Lung (tissue), 11 donors: ENCODE measurements at regions not wholly inside any gene's neighbourhood (a gene's known extent, or its start where the extent isn't known, plus 50 kb on each side); places are given as distances from the start of the nearest gene placed in this dataset.
A peak's percentile ranks its signal among the peaks of the same experiment; 100 is the strongest.

Experiments
- ATAC-seq: fragments of 200-7000 bp; cut with Tn5 transposase; one replicate; pipeline ENCODE4 v1.9.1; 2020; ENCODE audit warnings: moderate number of reproducible peaks; ENCODE audit not compliant: insufficient read depth, low FRiP score
- DNase-seq, 3 donors: peaks; one replicate each; pipeline ENCODE4 v3.0.0-alpha.2; 2013 to 2017
- H3K27ac ChIP-seq, 2 donors: one replicate each; pipeline ENCODE4 v1.5.1; 2013; ENCODE audit warnings: mild to moderate bottlenecking in 2 of 2, moderate library complexity in 2 of 2, control low read depth in 1 of 2, inconsistent platforms in 1 of 2, low read depth in 1 of 2, low read length in 1 of 2
- H3K27me3 ChIP-seq, 3 donors: one replicate each; pipeline ENCODE4 v1.5.1; 2013; ENCODE audit warnings: low read length in 2 of 3; ENCODE audit not compliant: control insufficient read depth in 3 of 3, insufficient read depth in 3 of 3
- H3K36me3 ChIP-seq, 4 donors: one replicate each; pipeline ENCODE4 v1.5.1; 2013; ENCODE audit warnings: low read length in 4 of 4, mild to moderate bottlenecking in 1 of 4, moderate library complexity in 1 of 4; ENCODE audit not compliant: control insufficient read depth in 4 of 4, insufficient read depth in 4 of 4
- H3K4me1 ChIP-seq, 5 donors: one replicate each; pipeline ENCODE4 v1.5.1; 2013; ENCODE audit warnings: low read length in 5 of 5, mild to moderate bottlenecking in 2 of 5, moderate library complexity in 1 of 5; ENCODE audit not compliant: control insufficient read depth in 5 of 5, insufficient read depth in 5 of 5
- H3K4me3 ChIP-seq: one replicate; pipeline ENCODE4 v1.5.1; 2013; ENCODE audit warnings: mild to moderate bottlenecking, control low read depth, moderate library complexity
- H3K9ac ChIP-seq, 2 donors: one replicate each; pipeline ENCODE4 v1.5.1; 2013; ENCODE audit warnings: low read length in 2 of 2, control low read depth in 1 of 2; ENCODE audit not compliant: insufficient read depth in 1 of 2
- H3K9me3 ChIP-seq, 4 donors: one replicate each; pipeline ENCODE4 v1.5.1; 2013; ENCODE audit warnings: low read length in 3 of 4, mild to moderate bottlenecking in 1 of 4, moderate library complexity in 1 of 4; ENCODE audit not compliant: control insufficient read depth in 4 of 4, insufficient read depth in 3 of 4
- WGBS, 2 donors: extraction: QIAGEN DNeasy Blood & Tissue Kit; methylation state at CpG; one replicate each; pipeline ENCODE4 v1.1.7; 2013; 5-methylcytosine and 5-hydroxymethylcytosine counted together
- TF ChIP-seq, protein P1 (sequence below): IDR thresholded peaks from 2 replicates; pipeline ENCODE4 v1.5.1; 2012; ENCODE audit warnings: mild to moderate bottlenecking; ENCODE audit errors: control extremely low read depth, extremely low read depth
- donor health status: control.
- donor health status: control.
- donor health status: Bipolar disorder and iron deficiency.
- donor health status: healthy.
- donor health status: DM: yes; HTN: yes; CAD: no.

DNA sequence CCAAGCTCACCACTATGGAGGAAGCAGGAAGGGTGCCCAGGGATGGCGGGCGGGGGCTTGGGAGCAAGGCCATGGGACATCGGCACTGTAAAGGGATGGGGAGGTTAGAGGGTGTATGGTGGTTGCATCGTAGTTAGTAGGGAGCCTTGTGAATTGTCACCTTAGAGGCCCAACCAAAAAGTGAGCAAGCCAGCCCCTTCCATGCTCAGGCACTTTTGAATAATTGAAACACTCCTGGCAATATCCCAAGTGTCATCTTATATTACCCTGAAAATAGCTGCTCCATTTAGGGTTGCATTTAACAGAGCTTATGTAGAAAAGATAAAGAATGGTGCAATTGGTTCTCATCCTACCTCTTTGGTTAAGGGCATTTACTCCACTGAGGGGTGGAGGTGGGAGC is 169.2 kb downstream of the SAMD5 start:
- TF ChIP-seq, protein P1, sequence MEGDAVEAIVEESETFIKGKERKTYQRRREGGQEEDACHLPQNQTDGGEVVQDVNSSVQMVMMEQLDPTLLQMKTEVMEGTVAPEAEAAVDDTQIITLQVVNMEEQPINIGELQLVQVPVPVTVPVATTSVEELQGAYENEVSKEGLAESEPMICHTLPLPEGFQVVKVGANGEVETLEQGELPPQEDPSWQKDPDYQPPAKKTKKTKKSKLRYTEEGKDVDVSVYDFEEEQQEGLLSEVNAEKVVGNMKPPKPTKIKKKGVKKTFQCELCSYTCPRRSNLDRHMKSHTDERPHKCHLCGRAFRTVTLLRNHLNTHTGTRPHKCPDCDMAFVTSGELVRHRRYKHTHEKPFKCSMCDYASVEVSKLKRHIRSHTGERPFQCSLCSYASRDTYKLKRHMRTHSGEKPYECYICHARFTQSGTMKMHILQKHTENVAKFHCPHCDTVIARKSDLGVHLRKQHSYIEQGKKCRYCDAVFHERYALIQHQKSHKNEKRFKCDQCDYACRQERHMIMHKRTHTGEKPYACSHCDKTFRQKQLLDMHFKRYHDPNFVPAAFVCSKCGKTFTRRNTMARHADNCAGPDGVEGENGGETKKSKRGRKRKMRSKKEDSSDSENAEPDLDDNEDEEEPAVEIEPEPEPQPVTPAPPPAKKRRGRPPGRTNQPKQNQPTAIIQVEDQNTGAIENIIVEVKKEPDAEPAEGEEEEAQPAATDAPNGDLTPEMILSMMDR: no peak
- ATAC-seq: no peak
- WGBS, 2 donors: 71 to 85% methylated on average over 4 of the region's 4 CpGs
- H3K4me1 ChIP-seq: peaks cover 0 to 11% (median 2%) of the 10 kb centered on the region in 5 donors
- H3K27ac ChIP-seq: no peak overlapping the region
- no peaks in the 10 kb centered on the region for H3K36me3 ChIP-seq
- H3K4me3 ChIP-seq: no peak overlapping the region
- no peak overlapping the region for H3K9ac ChIP-seq
- DNase-seq: no peak
- no peaks in the 10 kb centered on the region for H3K27me3 ChIP-seq
- no peaks in the 10 kb centered on the region for H3K9me3 ChIP-seq

DNA sequence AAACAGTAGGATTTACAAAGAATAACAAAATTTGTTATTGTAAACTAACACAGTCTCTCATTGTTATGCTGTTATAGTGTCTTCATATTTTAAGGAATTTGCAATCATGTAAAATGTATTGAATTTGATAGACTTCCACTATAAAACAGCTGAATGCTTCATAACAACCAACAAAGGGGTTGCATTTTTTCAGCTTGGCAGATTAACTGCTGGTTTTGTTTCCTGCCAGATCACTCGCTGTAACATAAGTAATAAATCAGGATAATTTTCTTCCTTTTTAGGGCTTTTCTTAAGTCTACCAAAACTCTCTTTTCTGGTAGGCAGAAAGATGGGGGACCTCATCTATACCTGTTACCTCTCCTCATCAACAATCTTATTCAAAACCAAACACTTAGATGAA is 169.8 kb downstream of the SAMD5 start:
- peak in 2 of 3 donors; percentile 43 to 53 for DNase-seq
- no peak for ATAC-seq
- Histone ChIP-seq H3K27me3 (no peaks in the 10 kb centered on the region), H3K4me1 (peaks cover 0 to 11% (median 2%) of the 10 kb centered on the region in 5 donors), H3K9me3 (no peaks in the 10 kb centered on the region), H3K9ac (no peak overlapping the region), H3K36me3 (no peaks in the 10 kb centered on the region), H3K4me3 (no peak overlapping the region), H3K27ac (no peak overlapping the region)
- TF ChIP-seq, protein P1: no peak
- WGBS, 2 donors: 34 to 47% methylated on average over 1 of the region's 1 CpG

DNA sequence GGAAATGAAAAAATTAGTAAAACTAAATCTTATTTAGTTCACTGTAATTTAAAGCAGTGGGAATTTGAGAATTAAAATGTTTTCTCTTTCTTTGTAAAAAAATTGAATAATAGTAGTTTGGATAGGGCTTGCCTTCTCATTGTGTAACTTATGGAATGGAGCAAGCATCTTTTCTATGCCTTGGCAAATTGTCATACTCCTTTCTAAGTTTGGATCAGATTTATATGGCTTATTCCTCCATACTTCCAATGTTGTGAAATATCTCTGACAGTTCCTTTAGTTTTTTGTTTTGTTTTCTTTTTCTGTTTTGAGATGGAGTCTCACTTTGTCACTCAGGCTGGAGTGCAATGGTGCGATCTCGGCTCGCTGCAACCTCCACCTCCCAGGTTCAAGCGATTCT is 176.4 kb downstream of the SAMD5 start:
- DNase-seq: peak in 2 of 3 donors; percentile 43 to 74
- H3K36me3 ChIP-seq: no peaks in the 10 kb centered on the region
- H3K4me3 ChIP-seq: no peak overlapping the region
- H3K4me1 ChIP-seq: peaks cover 0 to 3% (median 0%) of the 10 kb centered on the region in 5 donors
- H3K9me3 ChIP-seq: no peaks in the 10 kb centered on the region
- no peak overlapping the region for H3K27ac ChIP-seq
- H3K27me3 ChIP-seq: no peaks in the 10 kb centered on the region
- ATAC-seq: no peak
- H3K9ac ChIP-seq: no peak overlapping the region
- TF ChIP-seq, protein P1: no peak
- WGBS, 2 donors: 88 to 92% methylated on average over 4 of the region's 4 CpGs

DNA sequence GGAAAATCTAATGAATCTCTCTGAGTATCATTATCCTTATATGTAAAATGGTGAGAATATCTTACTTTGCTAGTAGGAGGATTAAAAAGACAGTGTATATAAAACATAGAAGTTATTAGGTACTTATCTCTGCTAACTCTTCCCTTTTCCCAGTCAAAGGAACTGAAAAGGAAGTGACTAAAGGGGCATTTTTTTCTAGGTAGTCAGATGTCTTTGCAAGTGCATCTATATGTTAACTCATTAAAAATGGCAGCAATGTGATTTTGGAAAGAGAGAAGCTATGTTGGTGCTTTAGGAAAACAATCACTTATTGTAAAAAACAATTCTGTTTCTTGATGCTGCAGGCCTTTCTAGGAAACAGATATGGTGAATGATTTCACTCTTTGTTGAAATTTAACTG is 180.9 kb downstream of the SAMD5 start:
- ATAC-seq: no peak
- H3K4me1 ChIP-seq: peaks cover 0 to 8% (median 0%) of the 10 kb centered on the region in 5 donors
- H3K9me3 ChIP-seq: no peaks in the 10 kb centered on the region
- H3K36me3 ChIP-seq: no peaks in the 10 kb centered on the region
- no peak for DNase-seq
- H3K27me3 ChIP-seq: no peaks in the 10 kb centered on the region
- no peak overlapping the region for H3K9ac ChIP-seq
- H3K4me3 ChIP-seq: no peak overlapping the region
- TF ChIP-seq, protein P1: no peak
- no peak overlapping the region for H3K27ac ChIP-seq
